GM21447 (cell line): ENCODE measurements at regions not wholly inside any gene's neighbourhood (a gene's known extent, or its start where the extent isn't known, plus 50 kb on each side); places are given as distances from the start of the nearest gene placed in this dataset.
"Not testable (repeated sequence)": the region's sequence is repeated elsewhere in the genome, so short reads cannot be mapped to it uniquely, and the experiment has no call there.

Experiments used
- ATAC-seq: cut with Tn5 transposase; IDR thresholded peaks from one replicate; pipeline ENCODE4 v1.9.1; 2021; ENCODE audit not compliant: unreplicated experiment

- no peak for ATAC-seq
Observed at GRCh38 chrY:15871570-15871969, 1347.2 kb downstream of the NLGN4Y start.

- ATAC-seq: not testable (repeated sequence)
Observed at GRCh38 chrY:15875881-15876280, 1351.6 kb downstream of the NLGN4Y start.

DNA sequence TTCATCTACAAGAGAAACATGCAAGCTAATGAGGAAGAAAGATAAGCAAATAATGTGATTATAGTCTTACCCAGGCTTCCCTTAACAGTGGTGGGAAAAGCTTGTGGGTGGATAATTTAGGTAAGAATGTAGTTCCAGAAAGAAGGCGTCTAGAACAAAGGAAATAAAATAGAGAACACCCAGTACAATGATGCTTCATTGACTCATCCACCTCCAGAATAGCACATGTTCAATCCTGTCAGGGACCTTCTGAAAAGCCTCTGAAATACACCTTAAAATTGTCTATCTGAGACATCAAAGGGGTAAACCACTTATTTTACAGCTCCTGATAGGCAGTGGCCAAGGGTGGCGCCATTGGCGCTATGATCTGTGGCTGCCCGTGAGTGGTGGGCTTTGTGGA lies 1379.2 kb downstream of the NLGN4Y start:
- not testable (repeated sequence) for ATAC-seq

- ATAC-seq: no peak
Observed at GRCh38 chrY:15905557-15905956, 1381.2 kb downstream of the NLGN4Y start.

DNA sequence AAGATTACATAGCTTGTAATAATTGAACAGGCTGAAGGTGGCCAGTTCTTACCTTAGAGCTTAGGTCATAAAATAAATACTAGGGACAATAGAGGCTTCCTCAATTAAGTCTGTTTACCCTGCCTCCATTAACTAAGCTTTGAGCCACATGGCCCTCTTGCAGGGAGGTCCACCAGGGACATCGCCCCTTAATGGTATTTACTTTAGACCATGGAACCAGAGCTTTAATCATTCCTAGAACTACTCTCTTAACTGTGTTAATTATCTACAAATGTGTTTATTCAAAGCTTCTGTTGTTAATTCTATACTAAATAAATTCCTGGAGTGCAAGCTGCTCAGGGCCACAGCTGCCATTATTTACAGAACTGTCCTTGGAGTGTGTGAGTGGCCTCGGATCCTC lies 1402.2 kb downstream of the NLGN4Y start:
- no peak for ATAC-seq

DNA sequence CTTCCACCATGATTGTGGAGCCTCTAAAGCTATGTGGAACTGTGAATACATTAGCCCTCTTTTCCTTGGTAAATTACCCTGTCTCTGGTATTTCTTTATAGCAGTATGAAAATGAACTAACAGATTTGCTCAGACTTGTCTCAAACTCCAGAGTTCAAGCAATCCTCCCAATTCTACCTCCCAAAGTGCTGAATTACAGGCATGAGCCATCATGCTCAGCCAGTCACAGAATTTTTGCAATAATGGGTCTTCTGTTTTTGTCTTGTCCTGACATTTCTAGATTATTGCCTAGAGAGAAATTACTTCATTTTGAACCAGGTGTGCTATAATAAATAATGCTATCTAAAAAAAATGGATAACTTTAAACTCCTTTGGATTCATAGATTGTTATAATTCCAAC lies 1414.5 kb downstream of the NLGN4Y start:
- ATAC-seq: no peak

DNA sequence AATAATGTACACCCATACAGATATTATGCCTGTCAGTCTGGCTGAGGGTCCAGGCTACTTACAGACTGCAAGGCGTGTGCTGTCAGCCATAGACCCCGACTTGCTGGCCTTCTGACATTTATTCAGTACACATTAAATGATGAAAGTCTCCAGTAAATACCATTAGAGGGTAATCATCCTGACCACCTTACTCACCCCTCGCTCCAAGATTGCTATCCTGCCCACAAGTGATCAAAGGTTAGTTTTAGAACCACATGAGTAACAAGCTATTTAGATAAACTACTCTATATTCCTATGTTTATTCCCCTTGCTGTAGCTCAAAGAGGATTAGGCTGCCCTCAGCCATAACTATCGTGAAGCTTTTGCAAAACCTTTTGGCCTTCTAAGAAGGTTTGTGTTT lies 1426.7 kb downstream of the NLGN4Y start:
- ATAC-seq: no peak

- ATAC-seq: no peak
Observed at GRCh38 chrY:15968800-15969199, 1444.5 kb downstream of the NLGN4Y start.

- no peak for ATAC-seq
Observed at GRCh38 chrY:15973200-15973599, 1448.9 kb downstream of the NLGN4Y start.

DNA sequence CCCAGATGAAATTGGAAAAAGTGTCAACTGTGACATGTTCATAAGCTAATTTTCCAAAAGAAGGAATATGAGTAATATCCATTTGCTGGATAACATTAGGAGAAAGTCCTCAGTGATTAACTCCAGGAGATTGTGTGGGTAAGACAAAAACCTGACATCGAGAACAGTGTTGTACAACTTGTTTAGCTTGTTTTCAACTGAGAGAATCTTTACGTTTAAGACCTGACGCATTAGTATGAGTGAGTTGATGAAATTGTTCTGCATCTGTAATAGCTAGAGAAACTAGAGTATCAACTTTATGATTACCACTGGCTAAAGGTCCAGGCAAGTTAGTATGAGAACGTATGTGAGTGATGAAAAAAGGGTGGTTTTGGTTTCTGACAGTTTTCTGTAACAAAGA lies 1452.4 kb downstream of the NLGN4Y start:
- no peak for ATAC-seq

GRCh38 chrY:15978503-15978902 lies 1454.2 kb downstream of the NLGN4Y start:
- ATAC-seq: no peak

DNA sequence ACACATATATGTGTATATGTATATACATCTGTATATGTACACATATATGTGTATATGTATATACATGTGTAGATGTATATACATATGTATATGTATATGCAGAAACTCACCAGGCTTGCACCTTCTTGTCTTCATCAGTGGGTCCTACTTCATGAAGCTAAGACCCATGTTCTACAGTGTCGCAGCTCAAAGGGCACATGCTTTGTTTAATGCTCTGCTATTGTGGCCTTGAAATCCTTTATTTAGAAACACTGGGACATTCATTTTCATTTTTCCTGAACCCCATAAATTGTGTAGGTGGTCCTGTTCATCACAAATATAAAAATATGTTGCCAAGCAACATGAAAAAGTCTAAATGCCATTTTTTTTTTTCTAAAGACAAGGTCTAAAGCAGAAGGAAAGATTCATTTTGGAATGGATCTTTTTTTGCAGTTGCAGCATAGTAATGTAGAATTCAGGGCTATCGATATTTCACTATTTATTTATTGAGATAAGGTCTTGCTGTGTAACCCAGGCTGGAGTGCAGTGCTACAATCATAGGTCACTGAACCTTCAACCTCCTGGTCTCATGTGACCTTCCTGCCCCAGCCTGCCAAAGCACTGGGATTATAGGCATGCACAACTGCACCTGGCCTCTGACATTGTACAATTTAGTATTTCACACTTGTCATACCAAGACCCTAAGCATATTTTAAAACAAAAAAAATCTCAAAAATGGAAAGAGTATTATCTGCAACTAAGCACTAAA lies 1460.5 kb downstream of the NLGN4Y start:
- ATAC-seq: no peak

GRCh38 chrY:15996014-15996413 lies 1471.7 kb downstream of the NLGN4Y start:
- no peak for ATAC-seq

- no peak for ATAC-seq
Observed at GRCh38 chrY:16000751-16001150, 1476.4 kb downstream of the NLGN4Y start.

DNA sequence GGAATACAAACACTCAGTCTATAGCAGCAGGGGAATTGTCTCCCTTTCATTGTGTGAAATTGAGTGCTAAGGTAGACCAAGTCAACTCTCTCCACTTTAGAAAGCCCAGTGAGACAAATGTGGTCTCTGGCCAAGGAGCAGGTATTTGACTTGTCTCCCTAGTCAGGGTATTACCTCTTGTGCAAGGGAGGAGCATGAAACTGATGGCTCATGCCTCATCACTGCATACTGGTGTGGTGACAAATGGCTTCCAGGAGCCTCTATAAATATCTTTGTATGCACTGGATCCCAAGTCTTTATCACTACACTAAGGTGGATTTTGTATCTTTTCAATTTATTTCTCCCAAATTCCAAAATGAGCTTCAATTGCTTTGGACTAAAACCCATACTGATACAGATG lies 1477.6 kb downstream of the NLGN4Y start:
- no peak for ATAC-seq

GRCh38 chrY:16051908-16052643 lies 1527.7 kb downstream of the NLGN4Y start:
- no peak for ATAC-seq

DNA sequence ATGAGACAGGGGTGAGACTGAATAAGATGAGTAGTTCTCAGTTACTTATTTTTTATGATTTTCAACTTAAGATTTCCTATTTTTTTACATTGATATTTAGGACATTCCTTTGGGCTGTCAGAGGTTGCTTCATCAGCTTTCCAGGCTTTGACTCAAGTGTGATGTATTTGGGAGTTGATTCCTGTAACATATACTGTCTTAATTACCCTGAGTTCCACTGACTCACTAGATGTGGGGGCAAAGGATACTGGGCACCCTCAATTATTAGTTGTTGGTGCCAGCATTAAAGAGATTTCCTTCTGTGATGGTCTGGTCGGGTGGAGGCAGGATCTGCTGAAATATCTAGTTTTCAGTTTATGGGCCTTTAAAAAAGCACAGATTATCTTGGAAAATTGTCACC lies 1535.8 kb downstream of the NLGN4Y start:
- no peak for ATAC-seq

- ATAC-seq: no peak
Observed at GRCh38 chrY:16060686-16061085, 1536.4 kb downstream of the NLGN4Y start.

DNA sequence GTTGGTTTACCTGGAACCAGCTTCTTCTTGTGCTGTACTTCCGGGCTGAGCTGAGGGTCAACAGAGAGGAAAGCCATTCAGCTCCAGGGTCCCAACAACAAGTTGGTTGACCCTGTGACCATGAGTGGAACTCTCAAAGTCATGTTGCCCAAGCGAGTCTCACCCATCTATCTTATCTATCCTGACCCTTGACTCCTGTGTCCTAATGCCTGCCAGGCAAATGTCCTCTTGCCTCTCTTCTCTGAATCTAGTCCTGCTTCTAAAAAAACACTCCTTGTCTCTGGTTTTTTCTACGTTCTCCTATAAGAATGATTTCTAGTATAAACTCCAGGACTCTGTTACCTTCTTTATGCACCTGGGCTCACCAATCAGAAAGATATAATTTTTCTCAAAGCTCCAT lies 1547.6 kb downstream of the NLGN4Y start:
- no peak for ATAC-seq

GRCh38 chrY:16075701-16076100 lies 1551.4 kb downstream of the NLGN4Y start:
- ATAC-seq: no peak

GRCh38 chrY:16097325-16097724 lies 1573.0 kb downstream of the NLGN4Y start:
- no peak for ATAC-seq

DNA sequence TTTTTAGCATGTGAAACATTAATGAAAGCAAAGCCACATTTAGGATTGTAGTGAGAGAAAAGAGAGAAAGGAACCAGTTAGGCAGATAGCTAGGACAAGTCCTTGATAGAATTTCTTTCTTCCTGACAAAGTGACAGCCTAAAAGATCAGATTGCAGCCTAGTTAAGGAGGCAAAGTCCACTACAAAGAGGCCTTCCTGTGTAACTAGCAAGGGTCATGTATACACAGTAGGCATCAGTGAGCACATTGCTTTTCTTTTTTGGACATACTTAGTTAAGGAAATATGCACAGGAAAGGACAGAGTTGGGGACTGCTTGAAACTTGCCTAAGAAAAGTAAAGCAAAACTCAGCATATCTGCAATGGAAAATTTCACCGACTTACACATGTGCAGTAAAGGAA lies 1577.5 kb downstream of the NLGN4Y start:
- no peak for ATAC-seq

GRCh38 chrY:16106613-16107012 lies 1582.3 kb downstream of the NLGN4Y start:
- ATAC-seq: no peak
